RWPE1 (cell line): ENCODE measurements at regions not wholly inside any gene's neighbourhood (a gene's known extent, or its start where the extent isn't known, plus 50 kb on each side); places are given as distances from the start of the nearest gene placed in this dataset.

Source experiments
- CTCF ChIA-PET: fragments of 350-600 bp; sonication (Branson Sonifier 250); formaldehyde crosslinking; extraction: SDS; loops from one replicate; lab custom pipeline; 2021; lab: Yijun Ruan, JAX
- POLR2A ChIA-PET: fragments of 400-600 bp; formaldehyde crosslinking; extraction: SDS; loops from one replicate; lab custom pipeline; 2020; ENCODE audit warnings: antibody characterized with exemption; ENCODE audit not compliant: low non-redundant PET; lab: Yijun Ruan, JAX
- DNase-seq: peaks from one replicate; pipeline ENCODE4 v3.0.0; 2012; ENCODE audit warnings: low spot score
- H3K27ac ChIP-seq: fragments of 450-650 bp; 2 replicates; pipeline ENCODE4 v1.5.1; 2017
- TF ChIP-seq, protein P1 (sequence below): fragments of 450-650 bp; conservative IDR thresholded peaks from 2 replicates; pipeline ENCODE4 v1.5.1; 2017; ENCODE audit warnings: low read depth, mild to moderate bottlenecking

DNA sequence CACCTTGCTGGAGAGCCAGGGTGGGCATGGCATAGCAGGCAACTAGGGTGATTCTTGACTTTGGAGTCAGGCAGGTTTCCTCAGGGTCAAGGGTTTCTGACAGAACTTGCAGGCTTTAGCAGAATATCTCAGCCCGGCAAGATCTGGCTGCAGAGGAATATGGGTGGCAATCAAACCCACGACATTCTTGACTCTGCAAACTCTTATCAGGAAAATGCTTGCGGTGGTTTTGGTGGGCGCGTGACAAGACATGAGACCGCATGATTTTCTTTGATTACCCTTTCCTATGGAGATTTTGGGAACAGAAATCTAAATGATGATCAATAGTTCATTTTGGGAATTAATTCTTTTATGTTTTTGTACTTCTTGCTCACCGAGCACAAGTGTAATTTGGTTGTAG, 449.5 kb downstream of the VRK1 start:
- CTCF ChIA-PET: no interaction called here
- POLR2A ChIA-PET: no interaction called here
- DNase-seq: no peak
- no peak overlapping the region for H3K27ac ChIP-seq
- TF ChIP-seq, protein P1, sequence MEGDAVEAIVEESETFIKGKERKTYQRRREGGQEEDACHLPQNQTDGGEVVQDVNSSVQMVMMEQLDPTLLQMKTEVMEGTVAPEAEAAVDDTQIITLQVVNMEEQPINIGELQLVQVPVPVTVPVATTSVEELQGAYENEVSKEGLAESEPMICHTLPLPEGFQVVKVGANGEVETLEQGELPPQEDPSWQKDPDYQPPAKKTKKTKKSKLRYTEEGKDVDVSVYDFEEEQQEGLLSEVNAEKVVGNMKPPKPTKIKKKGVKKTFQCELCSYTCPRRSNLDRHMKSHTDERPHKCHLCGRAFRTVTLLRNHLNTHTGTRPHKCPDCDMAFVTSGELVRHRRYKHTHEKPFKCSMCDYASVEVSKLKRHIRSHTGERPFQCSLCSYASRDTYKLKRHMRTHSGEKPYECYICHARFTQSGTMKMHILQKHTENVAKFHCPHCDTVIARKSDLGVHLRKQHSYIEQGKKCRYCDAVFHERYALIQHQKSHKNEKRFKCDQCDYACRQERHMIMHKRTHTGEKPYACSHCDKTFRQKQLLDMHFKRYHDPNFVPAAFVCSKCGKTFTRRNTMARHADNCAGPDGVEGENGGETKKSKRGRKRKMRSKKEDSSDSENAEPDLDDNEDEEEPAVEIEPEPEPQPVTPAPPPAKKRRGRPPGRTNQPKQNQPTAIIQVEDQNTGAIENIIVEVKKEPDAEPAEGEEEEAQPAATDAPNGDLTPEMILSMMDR: no peak

GRCh38 chr14:97248973-97249372, 451.8 kb downstream of the VRK1 start:
- DNase-seq: no peak
- POLR2A ChIA-PET: no interaction called here
- TF ChIP-seq, protein P1: no peak
- CTCF ChIA-PET: interaction anchor here (0.9 kb wide), 1 partner anchor 165 kb away, joined by 3 read pairs; no protein-coding TSS in a partner anchor
- H3K27ac ChIP-seq: no peak overlapping the region

DNA sequence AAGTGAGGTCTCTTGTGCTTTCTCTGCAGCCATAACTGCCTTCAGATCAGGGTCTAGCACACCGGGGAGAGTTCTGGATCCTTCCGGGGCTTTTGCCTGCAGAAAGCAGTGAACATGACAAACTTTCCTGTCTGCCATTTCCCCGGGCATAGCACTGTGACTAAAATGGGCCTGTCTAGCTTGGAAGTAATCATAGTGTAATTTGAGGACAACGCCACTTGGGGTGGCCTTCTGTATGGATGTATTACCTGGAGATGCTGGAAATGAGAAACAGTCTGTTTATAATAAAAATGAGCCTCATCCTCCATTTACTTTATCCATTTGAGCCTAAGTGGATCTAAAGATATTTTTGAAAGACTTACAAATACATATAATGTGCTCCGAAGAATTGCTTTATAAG, 453.7 kb downstream of the VRK1 start:
- POLR2A ChIA-PET: no interaction called here

GRCh38 chr14:97251491-97252155, 454.4 kb downstream of the VRK1 start:
- no peak for DNase-seq
- H3K27ac ChIP-seq: no peak overlapping the region
- CTCF ChIA-PET: interaction anchor here (0.5 kb wide), 1 partner anchor 46 kb away, joined by 7 read pairs; no protein-coding TSS in a partner anchor
- POLR2A ChIA-PET: no interaction called here
- TF ChIP-seq, protein P1: no peak

More for the DNA sequence above, 453.7 kb downstream of the VRK1 start:
- TF ChIP-seq, protein P1: no peak
- CTCF ChIA-PET: no interaction called here
- no peak for DNase-seq
- H3K27ac ChIP-seq: no peak overlapping the region

GRCh38 chr14:97253756-97254155, 456.6 kb downstream of the VRK1 start:
- no peak for DNase-seq
- TF ChIP-seq, protein P1: no peak
- no peak overlapping the region for H3K27ac ChIP-seq
- CTCF ChIA-PET: interaction anchor here (0.5 kb wide), 1 partner anchor 847 kb away, joined by 3 read pairs; no protein-coding TSS in a partner anchor
- POLR2A ChIA-PET: no interaction called here

- POLR2A ChIA-PET: no interaction called here
- DNase-seq: no peak
- TF ChIP-seq, protein P1: no peak
- CTCF ChIA-PET: no interaction called here
- no peak overlapping the region for H3K27ac ChIP-seq
Observed at GRCh38 chr14:97262336-97262735, 465.2 kb downstream of the VRK1 start.
